ENCODE measurements at regions not wholly inside any gene's neighbourhood (a gene's known extent, or its start where the extent isn't known, plus 50 kb on each side); places are given as distances from the start of the nearest gene placed in this dataset.
"Not testable (repeated sequence)": the region's sequence is repeated elsewhere in the genome, so short reads cannot be mapped to it uniquely, and the experiment has no call there.

- H3K36me3 ChIP-seq (ENCODE audit: control insufficient read depth in 2 of 3, insufficient read depth in 3 of 3, low read length in 3 of 3): no peaks in the 10 kb centered on the region
- H3K9me3 Mint-ChIP-seq: peaks cover 0 to 78% (median 21%) of the 10 kb centered on the region in 11 donors
- POLR2A ChIA-PET: no interaction called here
- H3K4me3 ChIP-seq (ENCODE audit: low read length): no peak overlapping the region
- no peaks in the 10 kb centered on the region for H3K4me1 ChIP-seq (ENCODE audit: control insufficient read depth in 2 of 2, insufficient read depth in 2 of 2, low read length in 2 of 2)
- CTCF ChIA-PET: no interaction called here
- H3K9me3 ChIP-seq (ENCODE audit: control insufficient read depth in 2 of 3, low read length in 3 of 3): peaks cover 0 to 18% (median 7%) of the 10 kb centered on the region in 3 experiments
- no peaks in the 10 kb centered on the region for H3K27me3 Mint-ChIP-seq
- ATAC-seq (no peak), DNase-seq (no peak)
- intact Hi-C loops (cut with micrococcal nuclease): no loop called here
- H3K36me3 Mint-ChIP-seq: peaks cover 0 to 65% (median 56%) of the 10 kb centered on the region in 5 donors
- no peak overlapping the region for H3K27ac Mint-ChIP-seq
- H3K27ac ChIP-seq (ENCODE audit: low read depth, low read length): no peak overlapping the region
- no peak overlapping the region for H3K4me3 Mint-ChIP-seq
- H3K27me3 ChIP-seq (ENCODE audit: control insufficient read depth in 2 of 2, insufficient read depth in 2 of 2, low read length in 2 of 2): no peaks in the 10 kb centered on the region
- H3K4me1 Mint-ChIP-seq: peaks cover 0 to 6% (median 0%) of the 10 kb centered on the region in 7 donors
Observed at GRCh38 chrX:51242212-51242611, 90.4 kb upstream of the NUDT10 start.

GRCh38 chrX:51257490-51257889 lies 75.1 kb upstream of the NUDT10 start:
- DNase-seq (no peak), ATAC-seq (no peak)
- no peaks in the 10 kb centered on the region for H3K4me1 ChIP-seq (ENCODE audit: control insufficient read depth in 2 of 2, insufficient read depth in 2 of 2, low read length in 2 of 2)
- peaks cover 0 to 27% (median 2%) of the 10 kb centered on the region in 11 donors for H3K9me3 Mint-ChIP-seq
- no peaks in the 10 kb centered on the region for H3K4me1 Mint-ChIP-seq
- no peaks in the 10 kb centered on the region for H3K9me3 ChIP-seq (ENCODE audit: control insufficient read depth in 2 of 3, low read length in 3 of 3)
- no peak overlapping the region for H3K4me3 ChIP-seq (ENCODE audit: low read length)
- no peak overlapping the region for H3K4me3 Mint-ChIP-seq
- no peaks in the 10 kb centered on the region for H3K27me3 Mint-ChIP-seq
- no peak overlapping the region for H3K27ac Mint-ChIP-seq
- H3K36me3 Mint-ChIP-seq: peaks cover 0 to 3% (median 0%) of the 10 kb centered on the region in 5 donors
- intact Hi-C loops (cut with micrococcal nuclease): no loop called here
- POLR2A ChIA-PET: no interaction called here
- no peak overlapping the region for H3K27ac ChIP-seq (ENCODE audit: low read depth, low read length)
- H3K36me3 ChIP-seq (ENCODE audit: control insufficient read depth in 2 of 3, insufficient read depth in 3 of 3, low read length in 3 of 3): no peaks in the 10 kb centered on the region
- CTCF ChIA-PET: no interaction called here
- H3K27me3 ChIP-seq (ENCODE audit: control insufficient read depth in 2 of 2, insufficient read depth in 2 of 2, low read length in 2 of 2): no peaks in the 10 kb centered on the region

- intact Hi-C loops (cut with micrococcal nuclease); H3K27me3 ChIP-seq (ENCODE audit: control insufficient read depth in 2 of 2, insufficient read depth in 2 of 2, low read length in 2 of 2); H3K4me3 ChIP-seq (ENCODE audit: low read length); H3K4me1 ChIP-seq (ENCODE audit: control insufficient read depth in 2 of 2, insufficient read depth in 2 of 2, low read length in 2 of 2); CTCF ChIA-PET; DNase-seq; H3K4me3 Mint-ChIP-seq; ATAC-seq; H3K4me1 Mint-ChIP-seq; POLR2A ChIA-PET; H3K27ac Mint-ChIP-seq; H3K9me3 ChIP-seq (ENCODE audit: control insufficient read depth in 2 of 3, low read length in 3 of 3); H3K27me3 Mint-ChIP-seq; H3K27ac ChIP-seq (ENCODE audit: low read depth, low read length); H3K36me3 ChIP-seq (ENCODE audit: control insufficient read depth in 2 of 3, insufficient read depth in 3 of 3, low read length in 3 of 3): not testable (repeated sequence)
- Mint-ChIP-seq H3K36me3 (peaks cover 0 to 19% (median 9%) of the 10 kb centered on the region in 5 donors), H3K9me3 (peaks cover 0 to 14% (median 4%) of the 10 kb centered on the region in 11 donors)
Observed at GRCh38 chrX:51262271-51262670, 70.4 kb upstream of the NUDT10 start.

- Histone ChIP-seq H3K4me1 (ENCODE audit: control insufficient read depth in 2 of 2, insufficient read depth in 2 of 2, low read length in 2 of 2) (no peaks in the 10 kb centered on the region), H3K4me3 (ENCODE audit: low read length) (no peak overlapping the region), H3K36me3 (ENCODE audit: control insufficient read depth in 2 of 3, insufficient read depth in 3 of 3, low read length in 3 of 3) (no peaks in the 10 kb centered on the region), H3K9me3 (ENCODE audit: control insufficient read depth in 2 of 3, low read length in 3 of 3) (no peaks in the 10 kb centered on the region), H3K27ac (ENCODE audit: low read depth, low read length) (no peak overlapping the region), H3K27me3 (ENCODE audit: control insufficient read depth in 2 of 2, insufficient read depth in 2 of 2, low read length in 2 of 2) (no peaks in the 10 kb centered on the region)
- DNase-seq (no peak), ATAC-seq (no peak)
- H3K27ac Mint-ChIP-seq: no peak overlapping the region
- POLR2A ChIA-PET: no interaction called here
- H3K36me3 Mint-ChIP-seq: peaks cover 0 to 19% (median 14%) of the 10 kb centered on the region in 5 donors
- intact Hi-C loops (cut with micrococcal nuclease): no loop called here
- H3K4me3 Mint-ChIP-seq: no peak overlapping the region
- peaks cover 0 to 22% (median 4%) of the 10 kb centered on the region in 11 donors for H3K9me3 Mint-ChIP-seq
- CTCF ChIA-PET: no interaction called here
- peaks cover 0 to 2% (median 0%) of the 10 kb centered on the region in 7 donors for H3K4me1 Mint-ChIP-seq
- no peaks in the 10 kb centered on the region for H3K27me3 Mint-ChIP-seq
Observed at GRCh38 chrX:51272638-51273037, 60.0 kb upstream of the NUDT10 start.

GRCh38 chrX:51281758-51282318 lies 50.8 kb upstream of the NUDT10 start:
- ATAC-seq: no peak
- Mint-ChIP-seq H3K36me3 (peaks cover 0 to 9% (median 0%) of the 10 kb centered on the region in 5 donors), H3K9me3 (peaks cover 0 to 3% (median 0%) of the 10 kb centered on the region in 11 donors), H3K27ac (no peak overlapping the region), H3K4me1 (no peaks in the 10 kb centered on the region), H3K27me3 (no peaks in the 10 kb centered on the region), H3K4me3 (no peak overlapping the region)
- no peak for DNase-seq
- H3K27ac ChIP-seq (ENCODE audit: low read depth, low read length): no peak overlapping the region
- intact Hi-C loops (cut with micrococcal nuclease): no loop called here
- CTCF ChIA-PET: no interaction called here
- H3K36me3 ChIP-seq (ENCODE audit: control insufficient read depth in 2 of 3, insufficient read depth in 3 of 3, low read length in 3 of 3): no peaks in the 10 kb centered on the region
- no peaks in the 10 kb centered on the region for H3K4me1 ChIP-seq (ENCODE audit: control insufficient read depth in 2 of 2, insufficient read depth in 2 of 2, low read length in 2 of 2)
- H3K4me3 ChIP-seq (ENCODE audit: low read length): no peak overlapping the region
- no peaks in the 10 kb centered on the region for H3K9me3 ChIP-seq (ENCODE audit: control insufficient read depth in 2 of 3, low read length in 3 of 3)
- POLR2A ChIA-PET: no interaction called here
- no peaks in the 10 kb centered on the region for H3K27me3 ChIP-seq (ENCODE audit: control insufficient read depth in 2 of 2, insufficient read depth in 2 of 2, low read length in 2 of 2)
